C1 segment of cervical spinal cord (tissue), 14 donors: ENCODE measurements at regions not wholly inside any gene's neighbourhood (a gene's known extent, or its start where the extent isn't known, plus 50 kb on each side); places are given as distances from the start of the nearest gene placed in this dataset.
"Not testable (repeated sequence)": the region's sequence is repeated elsewhere in the genome, so short reads cannot be mapped to it uniquely, and the experiment has no call there.

Experiments
- DNase-seq, 14 donors: peaks; one replicate each; lab custom pipeline; 2025; lab: John Stamatoyannopoulos, UW

GRCh38 chr6:140009286-140009685, 634.8 kb upstream of the CITED2 start:
- DNase-seq: no peak

DNA sequence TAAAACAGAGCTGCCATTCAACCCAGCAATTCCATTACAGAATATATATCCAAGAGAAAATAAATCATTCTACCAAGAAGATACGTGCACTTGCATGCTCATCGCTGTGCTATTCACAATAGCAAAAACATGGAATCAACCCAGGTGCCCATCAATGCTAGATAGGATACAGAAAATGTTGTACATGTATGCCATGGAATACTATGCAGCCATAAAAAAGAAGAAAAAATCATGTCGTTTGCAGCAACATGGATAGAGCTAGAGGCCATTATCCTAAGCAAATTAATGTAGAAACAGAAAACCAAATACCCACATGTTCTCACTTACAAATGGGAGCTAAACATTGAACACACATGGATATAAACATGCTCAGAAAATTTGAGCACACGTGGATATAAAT, 633.1 kb upstream of the CITED2 start:
- no peak for DNase-seq

GRCh38 chr6:140003217-140003616, 628.8 kb upstream of the CITED2 start:
- no peak for DNase-seq

DNA sequence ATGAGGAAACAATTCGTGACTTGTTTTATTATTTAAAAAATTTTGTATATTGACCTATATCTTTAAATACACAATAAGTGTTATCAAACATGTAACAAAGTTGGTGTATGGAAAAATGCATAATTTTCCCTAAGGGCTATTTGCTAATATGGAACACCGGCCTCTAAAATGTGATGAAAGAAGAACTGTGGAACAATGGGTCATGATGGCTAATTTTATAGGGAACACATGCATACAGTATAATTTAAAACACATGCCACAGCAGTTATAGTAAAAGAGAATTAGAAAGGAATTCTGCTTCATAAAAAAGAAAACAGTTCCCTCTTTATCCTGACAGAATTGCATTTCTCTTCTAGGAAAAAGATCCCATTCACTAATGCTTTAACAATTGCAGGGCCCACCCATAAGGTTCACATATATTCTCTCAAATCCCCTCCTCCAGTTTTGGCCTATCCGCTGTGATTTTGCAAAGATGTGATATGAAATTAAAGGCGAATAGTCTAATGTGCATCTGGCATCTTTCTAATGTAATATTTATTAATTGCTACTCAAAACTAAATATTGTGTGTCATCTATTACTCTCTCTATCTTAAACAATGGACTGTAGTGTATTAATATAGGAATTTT, 628.1 kb upstream of the CITED2 start:
- no peak for DNase-seq

- DNase-seq: no peak
Observed at GRCh38 chr6:140001821-140002341, 627.4 kb upstream of the CITED2 start.

- no peak for DNase-seq
Observed at GRCh38 chr6:140001005-140001404, 626.6 kb upstream of the CITED2 start.

DNA sequence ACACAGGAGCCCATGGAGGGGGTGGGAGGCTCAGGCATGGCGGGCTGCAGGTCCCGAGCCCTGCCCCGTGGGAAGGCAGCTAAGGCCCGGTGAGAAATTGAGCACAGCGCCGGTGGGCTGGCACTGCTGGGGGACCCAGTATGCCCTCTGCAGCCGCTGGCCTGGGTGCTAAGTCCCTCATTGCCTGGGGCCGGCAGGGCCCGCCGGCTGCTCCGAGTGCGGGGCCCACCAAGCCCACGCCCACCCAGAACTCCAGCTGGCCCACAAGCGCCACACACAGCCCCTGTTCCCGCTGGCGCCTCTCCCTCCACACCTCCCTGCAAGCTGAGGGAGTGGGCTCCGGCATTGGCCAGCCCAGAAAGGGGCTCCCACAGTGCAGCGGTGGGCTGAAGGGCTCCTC, 625.2 kb upstream of the CITED2 start:
- DNase-seq: not testable (repeated sequence)

GRCh38 chr6:139998478-139998877, 624.0 kb upstream of the CITED2 start:
- DNase-seq: not testable (repeated sequence)

GRCh38 chr6:139996253-139996834, 621.9 kb upstream of the CITED2 start:
- DNase-seq: no peak

DNA sequence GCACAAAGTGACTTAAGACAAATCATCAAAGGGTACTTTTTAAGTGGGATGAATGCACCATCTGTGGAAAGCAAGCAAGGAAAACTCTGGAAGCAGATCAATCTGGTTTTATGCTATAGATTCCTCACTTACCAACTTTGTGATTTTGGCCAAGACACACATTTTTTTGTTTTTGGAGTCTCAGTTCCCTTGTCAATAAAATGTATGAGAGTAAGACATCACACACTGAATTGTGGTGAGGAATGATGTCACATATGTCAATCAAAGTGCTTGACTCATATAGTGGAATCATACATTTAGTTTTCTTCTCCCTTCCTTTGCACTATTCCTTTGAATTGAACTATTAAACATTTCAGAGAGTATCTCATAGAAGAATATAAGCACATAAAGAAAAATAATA, 620.5 kb upstream of the CITED2 start:
- no peak for DNase-seq

DNA sequence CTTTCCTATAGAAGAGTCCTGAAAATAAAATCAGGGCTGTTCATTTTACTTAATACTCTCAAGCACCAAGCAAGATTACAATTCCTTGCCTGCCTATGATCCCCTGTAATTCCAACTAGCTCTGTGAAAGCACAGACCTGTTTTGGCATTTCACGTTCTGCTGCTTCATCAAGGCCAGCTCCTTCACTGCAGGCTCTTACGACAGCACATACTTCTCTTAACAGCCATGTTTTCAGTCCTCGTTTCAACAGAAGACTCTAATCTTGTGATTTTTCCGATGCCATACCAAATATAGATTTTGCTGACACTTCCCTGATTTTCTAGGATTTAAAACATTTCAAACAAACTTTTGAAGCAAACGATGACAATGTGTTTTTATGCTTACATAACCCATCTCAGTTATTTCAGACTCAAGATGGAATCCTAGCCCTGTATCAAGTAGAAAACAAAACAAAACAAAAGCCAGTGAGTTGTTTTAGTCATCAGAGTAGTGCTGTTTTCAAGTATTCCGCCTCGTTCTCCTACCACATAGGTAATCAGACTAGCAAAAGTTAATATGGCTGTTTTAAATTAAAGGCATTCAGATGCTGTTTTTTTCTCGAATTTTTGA, 616.5 kb upstream of the CITED2 start:
- no peak for DNase-seq

DNA sequence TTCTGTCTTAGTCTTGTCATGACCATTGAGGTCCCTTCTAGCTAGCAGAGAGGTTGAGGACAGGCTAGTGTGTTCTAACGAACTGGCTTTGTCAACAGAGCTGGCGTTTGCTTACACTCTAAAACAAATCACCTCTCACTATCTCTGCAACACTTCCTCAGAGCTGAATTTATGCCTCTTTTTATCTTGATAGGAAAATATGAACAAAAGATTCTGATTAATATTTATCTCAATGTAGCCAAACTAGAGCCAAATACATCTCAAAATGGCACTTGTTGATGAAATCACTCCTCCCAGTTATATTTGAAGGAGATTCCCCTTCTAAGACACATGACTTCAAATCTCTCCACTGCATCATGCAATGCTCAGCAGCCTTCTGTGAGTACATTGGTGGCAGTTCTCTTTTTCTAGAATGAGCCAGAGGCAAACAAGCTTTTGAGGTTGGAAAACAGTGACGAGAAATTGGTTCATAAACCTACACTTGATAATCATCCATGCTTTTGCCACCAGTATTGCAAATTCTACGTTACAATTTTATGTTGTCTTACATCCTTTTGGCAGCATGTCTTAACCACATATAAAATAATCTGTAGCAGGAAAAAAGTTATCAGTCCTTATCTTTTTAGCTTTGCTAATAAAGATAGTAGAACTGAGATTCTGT, 615.7 kb upstream of the CITED2 start:
- no peak for DNase-seq

DNA sequence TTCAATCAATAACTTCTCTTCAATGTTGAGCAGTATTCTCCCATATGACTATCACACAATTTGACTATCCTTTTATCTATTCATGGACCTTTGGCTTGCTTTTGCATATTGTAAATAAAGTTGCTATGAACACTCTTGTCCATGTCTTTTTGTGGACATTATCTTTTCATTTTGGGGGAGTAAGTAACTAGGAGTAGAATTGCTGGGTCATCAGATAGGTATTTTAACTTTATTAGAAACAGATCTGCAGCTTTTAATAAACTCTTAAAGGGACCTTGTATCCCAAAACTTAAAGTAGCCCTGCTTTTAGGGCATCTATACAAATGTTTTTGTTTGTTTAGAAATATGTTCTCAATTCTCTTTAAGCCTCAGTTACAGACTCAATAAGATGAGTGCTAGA, 614.2 kb upstream of the CITED2 start:
- DNase-seq: no peak

DNA sequence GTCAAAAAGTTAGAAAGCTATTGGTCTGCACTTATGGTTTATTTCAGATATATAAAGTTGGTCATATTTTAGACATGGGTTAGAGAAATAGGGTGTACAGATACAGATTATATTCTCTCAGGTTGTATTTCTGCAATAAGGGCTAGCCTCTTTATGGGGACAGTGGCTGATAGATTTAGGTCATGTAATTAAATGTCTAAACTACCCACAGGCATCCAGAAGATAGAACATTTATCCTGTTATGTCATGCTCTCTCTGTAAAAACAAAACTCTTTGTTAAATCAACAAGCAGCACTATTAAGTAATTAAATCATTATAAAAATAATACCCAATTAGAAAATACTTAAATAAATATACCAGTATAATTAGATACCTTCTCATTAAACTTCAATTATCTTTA, 612.6 kb upstream of the CITED2 start:
- no peak for DNase-seq

DNA sequence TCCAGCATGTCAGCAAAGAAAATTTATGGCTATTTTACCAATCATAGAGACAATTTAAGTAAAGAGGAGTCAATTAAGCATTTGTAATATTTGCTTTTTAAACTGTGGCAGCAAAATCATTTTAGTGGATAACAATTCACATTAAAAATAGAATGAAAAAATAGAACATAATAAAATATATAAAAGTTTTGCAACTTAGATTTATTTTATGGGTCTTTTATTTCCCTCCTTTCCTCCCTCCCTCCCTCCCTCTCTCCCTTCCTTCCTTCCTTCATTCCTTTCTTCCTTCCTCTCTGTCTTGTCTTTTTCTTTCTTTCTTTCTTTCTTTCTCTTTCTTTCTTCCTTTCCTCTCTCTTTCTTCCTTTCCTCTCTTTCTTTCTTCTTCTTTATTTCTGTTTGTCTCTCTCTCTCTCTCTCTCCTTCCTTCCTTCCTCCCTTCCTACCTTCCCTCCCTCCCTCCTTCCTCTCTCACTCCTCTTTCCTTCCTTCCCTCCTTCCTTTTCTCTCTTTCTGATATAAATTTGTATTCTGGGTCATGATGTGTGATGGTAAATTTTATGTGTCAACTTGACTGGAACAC, 610.9 kb upstream of the CITED2 start:
- DNase-seq: no peak

DNA sequence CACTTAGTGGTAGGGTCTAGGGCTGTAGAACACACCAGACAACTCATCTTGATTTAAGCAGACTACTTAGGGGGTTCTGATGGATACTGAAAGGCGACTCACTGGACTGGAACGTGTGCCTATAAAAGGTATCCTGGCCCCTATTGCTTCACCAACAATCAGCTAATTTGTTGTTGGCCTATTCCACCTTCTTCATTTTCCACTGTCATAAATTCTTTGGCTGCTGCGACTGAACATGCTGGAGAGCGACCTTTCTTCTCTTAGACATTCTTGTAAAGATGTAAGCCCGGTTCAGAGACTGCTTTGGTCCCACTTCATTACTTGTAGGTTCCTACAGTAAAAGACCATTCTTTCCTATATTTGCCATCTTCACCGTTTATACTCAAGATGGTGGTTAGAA, 609.9 kb upstream of the CITED2 start:
- DNase-seq: no peak

DNA sequence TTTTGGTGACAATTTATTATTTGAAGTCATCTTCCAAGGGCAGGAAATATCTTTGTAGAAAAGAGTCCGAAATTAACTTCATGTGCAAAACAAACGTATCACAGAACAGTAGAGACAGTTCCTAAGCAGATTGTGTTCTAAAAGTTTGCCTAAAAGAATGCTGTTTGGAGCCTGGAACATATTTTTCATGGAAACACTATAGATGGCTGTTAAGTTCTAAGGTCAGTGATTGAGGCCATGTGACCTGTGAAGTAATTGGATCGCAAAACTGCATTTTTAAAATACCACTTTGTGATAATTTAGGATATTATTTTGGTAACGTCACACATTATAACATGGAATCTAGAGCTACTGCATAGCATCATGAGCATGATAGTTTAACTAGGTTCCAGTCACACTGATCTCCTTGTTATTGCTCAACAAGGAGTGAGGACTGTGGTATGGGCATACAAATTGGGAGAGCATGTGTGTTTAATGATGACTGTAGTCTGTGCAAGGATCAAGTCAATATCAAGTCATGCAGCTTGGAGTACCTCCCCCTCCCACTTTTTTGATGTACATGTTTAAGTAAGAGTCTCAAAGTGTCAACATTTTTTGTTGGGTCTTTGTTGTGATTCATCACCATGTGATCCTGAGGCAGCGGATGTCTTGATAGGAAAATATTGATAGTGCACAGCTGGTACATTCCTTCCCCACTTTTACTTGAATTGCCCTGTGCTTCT, 609.3 kb upstream of the CITED2 start:
- no peak for DNase-seq

- no peak for DNase-seq
Observed at GRCh38 chr6:139982652-139983295, 608.3 kb upstream of the CITED2 start.

DNA sequence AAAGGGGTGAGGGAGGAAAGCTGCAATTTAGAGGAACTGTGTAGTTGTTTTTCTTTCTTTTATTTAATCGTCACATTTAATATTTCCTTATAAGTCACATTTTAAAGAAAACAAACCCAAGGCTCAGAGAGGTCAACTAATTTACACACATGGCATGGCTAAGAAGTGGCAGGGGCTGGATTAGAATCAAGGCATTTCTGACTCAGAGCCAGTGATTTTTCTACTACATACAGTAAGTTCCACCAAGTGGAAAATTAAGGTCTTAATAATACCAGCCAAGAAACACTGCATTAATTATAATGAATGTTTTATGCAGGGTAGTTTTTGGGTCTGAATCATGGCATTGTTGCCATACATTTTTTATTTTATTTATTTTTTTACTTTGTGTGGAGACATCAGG, 607.7 kb upstream of the CITED2 start:
- DNase-seq: no peak

DNA sequence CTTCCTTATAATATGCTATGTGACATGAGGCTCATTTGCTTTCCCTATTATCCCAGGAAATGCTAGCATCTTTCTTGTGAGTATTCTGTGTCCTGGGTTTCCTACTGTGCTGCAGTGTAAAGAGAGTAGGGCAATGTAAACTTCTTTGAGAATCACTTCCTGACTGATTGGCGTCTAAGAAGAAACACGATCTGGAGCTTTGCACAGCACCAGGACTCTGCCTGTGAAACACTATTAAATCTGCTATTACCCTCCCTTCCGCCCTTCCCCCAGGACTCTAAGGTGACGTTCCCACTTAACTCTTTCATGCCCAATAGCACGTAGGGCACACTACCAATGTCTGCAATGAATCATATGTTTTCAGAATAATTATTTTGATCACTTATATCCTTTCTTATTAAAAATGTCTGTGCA, 607.3 kb upstream of the CITED2 start:
- no peak for DNase-seq

GRCh38 chr6:139981066-139981624, 606.7 kb upstream of the CITED2 start:
- no peak for DNase-seq
